IMR-90 (cell line): ENCODE measurements at regions not wholly inside any gene's neighbourhood (a gene's known extent, or its start where the extent isn't known, plus 50 kb on each side); places are given as distances from the start of the nearest gene placed in this dataset.

Experiments used
- ATAC-seq: fragments of 200-7000 bp; cut with Tn5 transposase; 2 replicates; pipeline ENCODE4 v1.9.1; 2020; ENCODE audit warnings: low read depth, mild to moderate bottlenecking, moderate library complexity
- BruUV-seq: library from RNA; stranded (reverse); fragments of 400-500 nt; replicated peaks from 2 replicates; lab custom pipeline; 2021; lab: Mats Ljungman, UMichigan
- CTCF ChIA-PET: fragments of 300-600 bp; formaldehyde crosslinking; extraction: SDS; loops from one replicate; lab custom pipeline; 2021; ENCODE audit warnings: antibody characterized with exemption; lab: Yijun Ruan, JAX
- POLR2A ChIA-PET: fragments of 300-600 bp; sonication (Branson Sonifier 250); formaldehyde crosslinking; loops from one replicate; lab custom pipeline; 2022; ENCODE audit warnings: antibody characterized with exemption; ENCODE audit not compliant: unreplicated experiment; lab: Charles Lee
- DNase-seq: peaks from one replicate; pipeline ENCODE4 v3.0.0; 2013
- H2AFZ ChIP-seq: replicated peaks from 2 replicates; pipeline ENCODE3; 2013; ENCODE audit warnings: low read length, mild to moderate bottlenecking; ENCODE audit not compliant: poor library complexity
- H2AK5ac ChIP-seq: 2 replicates; pipeline ENCODE4 v1.6.1; 2013; ENCODE audit warnings: low read depth, low read length, inconsistent platforms
- H2AK9ac ChIP-seq: replicated peaks from 2 replicates; pipeline ENCODE3; 2013; ENCODE audit warnings: mild to moderate bottlenecking, low read depth, low read length, moderate library complexity; ENCODE audit not compliant: poor library complexity
- H2BK120ac ChIP-seq: 2 replicates; pipeline ENCODE4 v1.6.1; 2013; ENCODE audit warnings: low read depth, low read length, inconsistent platforms
- H2BK15ac ChIP-seq: 3 replicates; pipeline ENCODE4 v1.6.1; 2013; ENCODE audit warnings: low read depth, low read length, inconsistent platforms
- H2BK20ac ChIP-seq: 2 replicates; pipeline ENCODE4 v1.6.1; 2013; ENCODE audit warnings: low read depth, mild to moderate bottlenecking, inconsistent platforms, low read length, moderate library complexity
- H2BK5ac ChIP-seq: 2 replicates; pipeline ENCODE4 v1.6.1; 2013; ENCODE audit warnings: mild to moderate bottlenecking, low read depth, low read length, inconsistent platforms; ENCODE audit not compliant: poor library complexity, severe bottlenecking
- H3K14ac ChIP-seq: replicated peaks from 2 replicates; pipeline ENCODE4 v1.6.1; 2013; ENCODE audit warnings: low read depth, low read length, inconsistent platforms
- H3K18ac ChIP-seq: 2 replicates; pipeline ENCODE4 v1.6.1; 2013; ENCODE audit warnings: low read depth, low read length, control low read depth
- H3K23ac ChIP-seq: 2 replicates; pipeline ENCODE4 v1.6.1; 2013; ENCODE audit warnings: low read depth, low read length, inconsistent platforms
- H3K27ac ChIP-seq: 2 replicates; pipeline ENCODE4 v1.5.1; 2013; ENCODE audit warnings: mild to moderate bottlenecking, control low read depth, low read length; ENCODE audit not compliant: insufficient read depth
- H3K27me3 ChIP-seq: 2 replicates; pipeline ENCODE4 v1.6.1; 2013; ENCODE audit warnings: low read length; ENCODE audit not compliant: control insufficient read depth, insufficient read depth
- H3K36me3 ChIP-seq: 2 replicates; pipeline ENCODE4 v1.6.1; 2013; ENCODE audit warnings: low read length, mixed read lengths; ENCODE audit not compliant: control insufficient read depth, insufficient read depth
- H3K4ac ChIP-seq: 2 replicates; pipeline ENCODE4 v1.6.1; 2013; ENCODE audit warnings: low read depth, low read length, inconsistent platforms
- H3K4me1 ChIP-seq: 2 replicates; pipeline ENCODE4 v1.6.1; 2013; ENCODE audit warnings: low read length, mixed read lengths; ENCODE audit not compliant: control insufficient read depth, insufficient read depth
- H3K4me2 ChIP-seq: 2 replicates; pipeline ENCODE4 v1.6.1; 2013; ENCODE audit warnings: low read depth, mild to moderate bottlenecking, control low read depth, low read length, moderate library complexity
- H3K4me3 ChIP-seq: 2 replicates; pipeline ENCODE4 v1.5.1; 2013; ENCODE audit warnings: low read depth, mild to moderate bottlenecking, control low read depth, low read length, moderate library complexity; ENCODE audit not compliant: insufficient read depth
- H3K56ac ChIP-seq: 2 replicates; pipeline ENCODE4 v1.6.1; 2013; ENCODE audit warnings: low read length, inconsistent platforms; ENCODE audit not compliant: insufficient read depth; ENCODE audit errors: extremely low read depth
- H3K79me1 ChIP-seq, 2 experiments: 2 replicates each; pipeline ENCODE4 v1.6.1; 2013; ENCODE audit warnings: low read length in 2 of 2, inconsistent platforms in 1 of 2, low read depth in 1 of 2
- H3K9ac ChIP-seq: 2 replicates; pipeline ENCODE4 v1.6.1; 2013; ENCODE audit warnings: low read depth, low read length, control low read depth
- H3K9me1 ChIP-seq: 2 replicates; pipeline ENCODE4 v1.6.1; 2013; ENCODE audit warnings: low read length, inconsistent platforms; ENCODE audit not compliant: insufficient read depth
- H3K9me3 ChIP-seq: 2 replicates; pipeline ENCODE4 v1.6.1; 2013; ENCODE audit warnings: low read length; ENCODE audit not compliant: control insufficient read depth, insufficient read depth
- H4K20me1 ChIP-seq: 2 replicates; pipeline ENCODE4 v1.6.1; 2013; ENCODE audit warnings: low read length, inconsistent platforms; ENCODE audit not compliant: insufficient read depth
- H4K5ac ChIP-seq: 2 replicates; pipeline ENCODE4 v1.6.1; 2013; ENCODE audit warnings: mild to moderate bottlenecking, low read depth, low read length, control low read depth
- H4K8ac ChIP-seq, 2 experiments: 2 replicates each; pipeline ENCODE4 v1.6.1; 2013; ENCODE audit warnings: low read depth in 2 of 2, low read length in 2 of 2, control low read depth in 1 of 2, inconsistent platforms in 1 of 2
- H4K91ac ChIP-seq: 2 replicates; pipeline ENCODE4 v1.6.1; 2013; ENCODE audit warnings: low read depth, low read length, inconsistent platforms; ENCODE audit not compliant: insufficient read depth
- ELK1 ChIP-seq: fragments of 150-350 bp; IDR thresholded peaks from 2 replicates; pipeline ENCODE4 v1.6.1; 2016; ENCODE audit warnings: low read depth, mild to moderate bottlenecking, low read length, moderate library complexity, borderline replicate concordance
- FOS ChIP-seq: fragments of 150-350 bp; IDR thresholded peaks from 2 replicates; pipeline ENCODE4 v1.6.1; 2016; ENCODE audit warnings: low read depth, low read length
- MAFK ChIP-seq: IDR thresholded peaks from 2 replicates; pipeline ENCODE4 v1.6.1; 2012; ENCODE audit warnings: low read depth, low read length, improper control_type of control experiment
- MAZ ChIP-seq: IDR thresholded peaks from 2 replicates; pipeline ENCODE4 v1.6.1; 2012; ENCODE audit warnings: low read depth, mild to moderate bottlenecking, low read length, improper control_type of control experiment, moderate library complexity, borderline replicate concordance
- MXI1 ChIP-seq: IDR thresholded peaks from 2 replicates; pipeline ENCODE4 v1.6.1; 2012; ENCODE audit warnings: low read depth, mild to moderate bottlenecking, low read length, moderate library complexity, borderline replicate concordance
- POLR2A ChIP-seq: IDR thresholded peaks from 2 replicates; pipeline ENCODE4 v1.6.1; 2012; ENCODE audit warnings: mild to moderate bottlenecking, low read depth, low read length
- RAD21 ChIP-seq: IDR thresholded peaks from 2 replicates; pipeline ENCODE4 v1.6.1; 2012; ENCODE audit warnings: low read length, improper control_type of control experiment
- RFX5 ChIP-seq: IDR thresholded peaks from 2 replicates; pipeline ENCODE4 v1.8.0; 2012; ENCODE audit warnings: low read depth, mild to moderate bottlenecking, low read length, moderate library complexity
- WGBS, 2 experiments: methylation state at CpG; one replicate each; pipeline versions ENCODE4 v1.1.5 to v1.1.7; 2013; ENCODE audit warnings: missing lambda C conversion rate in 2 of 2; ENCODE audit not compliant: insufficient read length in 1 of 2; ENCODE audit errors: extremely low coverage in 2 of 2; 5-methylcytosine and 5-hydroxymethylcytosine counted together
- dilution Hi-C: fragments of 300-500 bp; cut with HindIII; formaldehyde crosslinking; loops from one replicate; pipeline ENCODE4 v1.14.3; 2018; ENCODE audit warnings: low sequenced_read_pairs; ENCODE audit not compliant: unreplicated experiment
- in situ Hi-C: fragments of 300-500 bp; cut with MboI; formaldehyde crosslinking; loops from 3 replicates; pipeline ENCODE4 v1.14.3; 2019; ENCODE audit warnings: low sequenced_read_pairs, inconsistent platforms, mixed read lengths
- intact Hi-C: fragments of 100-400 bp; cut with micrococcal nuclease; formaldehyde crosslinking; loops from 2 replicates; pipeline ENCODE4 v1.10.0; 2022

GRCh38 chr9:13505797-13506196, 226.3 kb upstream of the MPDZ start:
- CTCF ChIA-PET = no interaction called here

More at GRCh38 chr9:13505797-13506196, 226.3 kb upstream of the MPDZ start:
- DNase-seq (no peak), ATAC-seq (no peak)
- H3K9me3 ChIP-seq = no peaks in the 10 kb centered on the region
- H3K18ac ChIP-seq = no peak overlapping the region
- H3K4me2 ChIP-seq = no peak overlapping the region
- intact Hi-C loops (no loop called here), dilution Hi-C loops (no loop called here), in situ Hi-C loops (no loop called here)
- H2AFZ ChIP-seq = no peak overlapping the region
- no peak overlapping the region for H3K9ac ChIP-seq
- no peak overlapping the region for H2BK15ac ChIP-seq
- no peaks in the 10 kb centered on the region for H3K79me1 ChIP-seq
- no peak overlapping the region for H2AK5ac ChIP-seq
- H3K14ac ChIP-seq = no peak overlapping the region
- no peaks in the 10 kb centered on the region for H3K4me1 ChIP-seq
- H3K4ac ChIP-seq = no peak overlapping the region
- H3K9me1 ChIP-seq = no peaks in the 10 kb centered on the region
- H4K5ac ChIP-seq = no peak overlapping the region
- H4K8ac ChIP-seq = no peak overlapping the region
- no peak overlapping the region for H2BK5ac ChIP-seq
- H4K20me1 ChIP-seq = no peaks in the 10 kb centered on the region
- H2AK9ac ChIP-seq = no peak overlapping the region
- no peak overlapping the region for H2BK120ac ChIP-seq
- POLR2A ChIA-PET = no interaction called here
- WGBS, 2 experiments = no CpG with 5 or more reads among the region's 3 CpGs
- no peak overlapping the region for H3K27ac ChIP-seq
- H2BK20ac ChIP-seq = no peak overlapping the region
- BruUV-seq = no TSS peak
- no peak overlapping the region for H3K4me3 ChIP-seq
- H3K23ac ChIP-seq = no peak overlapping the region
- no peaks in the 10 kb centered on the region for H3K27me3 ChIP-seq
- TF ChIP-seq MAFK = no peak
- no peak for TF ChIP-seq ELK1
- TF ChIP-seq RAD21 = no peak
- TF ChIP-seq POLR2A = no peak
- TF ChIP-seq MAZ = no peak
- no peak for TF ChIP-seq FOS
- no peak for TF ChIP-seq RFX5
- TF ChIP-seq MXI1 = no peak
- no peak overlapping the region for H3K56ac ChIP-seq
- no peaks in the 10 kb centered on the region for H3K36me3 ChIP-seq
- H4K91ac ChIP-seq = no peak overlapping the region
